NCI-H2029 (cell line): ENCODE measurements at regions not wholly inside any gene's neighbourhood (a gene's known extent, or its start where the extent isn't known, plus 50 kb on each side); places are given as distances from the start of the nearest gene placed in this dataset.
"Not testable (repeated sequence)": the region's sequence is repeated elsewhere in the genome, so short reads cannot be mapped to it uniquely, and the experiment has no call there.

ENCODE experiments used
- DNase-seq: peaks from one replicate; lab custom pipeline; 2025; lab: John Stamatoyannopoulos, UW

GRCh38 chr11:100409267-100409666, 277.8 kb upstream of the ARHGAP42 start:
- not testable (repeated sequence) for DNase-seq

- no peak for DNase-seq
Observed at GRCh38 chr11:100419518-100419917, 267.6 kb upstream of the ARHGAP42 start.

GRCh38 chr11:100434821-100435641, 252.1 kb upstream of the ARHGAP42 start:
- no peak for DNase-seq

GRCh38 chr11:100438376-100438775, 248.7 kb upstream of the ARHGAP42 start:
- DNase-seq: no peak

- DNase-seq: no peak
Observed at GRCh38 chr11:100441086-100441485, 246.0 kb upstream of the ARHGAP42 start.

GRCh38 chr11:100442017-100442416, 245.1 kb upstream of the ARHGAP42 start:
- DNase-seq: no peak

GRCh38 chr11:100445231-100445735, 241.8 kb upstream of the ARHGAP42 start:
- peak; percentile 13 for DNase-seq

- DNase-seq: not testable (repeated sequence)
Observed at GRCh38 chr11:100451801-100452460, 235.2 kb upstream of the ARHGAP42 start.

- DNase-seq: no peak
Observed at GRCh38 chr11:100459811-100460210, 227.3 kb upstream of the ARHGAP42 start.

- no peak for DNase-seq
Observed at GRCh38 chr11:100460426-100460825, 226.7 kb upstream of the ARHGAP42 start.

- no peak for DNase-seq
Observed at GRCh38 chr11:100467821-100468508, 219.1 kb upstream of the ARHGAP42 start.

GRCh38 chr11:100469835-100470234, 217.3 kb upstream of the ARHGAP42 start:
- no peak for DNase-seq

- no peak for DNase-seq
Observed at GRCh38 chr11:100472727-100473389, 214.2 kb upstream of the ARHGAP42 start.

GRCh38 chr11:100473390-100473740, 213.7 kb upstream of the ARHGAP42 start:
- DNase-seq: no peak

- DNase-seq: no peak
Observed at GRCh38 chr11:100484948-100485347, 202.1 kb upstream of the ARHGAP42 start.

- no peak for DNase-seq
Observed at GRCh38 chr11:100498780-100499179, 188.3 kb upstream of the ARHGAP42 start.

GRCh38 chr11:100501450-100501849, 185.6 kb upstream of the ARHGAP42 start:
- no peak for DNase-seq

GRCh38 chr11:100512475-100512874, 174.6 kb upstream of the ARHGAP42 start:
- no peak for DNase-seq

- no peak for DNase-seq
Observed at GRCh38 chr11:100515087-100515486, 172.0 kb upstream of the ARHGAP42 start.

GRCh38 chr11:100525197-100525596, 161.9 kb upstream of the ARHGAP42 start:
- DNase-seq: no peak

GRCh38 chr11:100525635-100526034, 161.5 kb upstream of the ARHGAP42 start:
- DNase-seq: no peak

GRCh38 chr11:100528872-100529416, 158.1 kb upstream of the ARHGAP42 start:
- DNase-seq: no peak
